ENCODE measurements at regions not wholly inside any gene's neighbourhood (a gene's known extent, or its start where the extent isn't known, plus 50 kb on each side); places are given as distances from the start of the nearest gene placed in this dataset.

DNA sequence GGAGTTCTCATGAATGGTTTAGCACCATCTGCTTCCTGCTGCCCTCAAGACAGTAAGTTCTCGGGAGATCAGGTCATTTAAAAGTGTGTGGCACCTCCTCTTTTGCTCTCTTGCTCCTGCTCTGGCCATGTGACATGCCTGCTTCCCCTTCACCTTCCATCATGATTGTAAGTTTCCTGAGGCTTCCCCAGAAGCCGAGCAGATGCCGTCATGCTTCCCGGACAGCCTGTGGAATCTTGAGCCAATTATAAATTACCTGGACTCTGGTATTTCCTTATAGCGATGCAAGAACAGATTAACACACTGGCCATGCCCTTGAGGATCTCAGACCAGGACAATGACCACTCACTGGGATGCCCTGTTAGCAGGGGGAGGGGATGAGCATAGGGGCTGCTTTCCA is 212.3 kb downstream of the MATN1 start:
- 83% methylated on average over 5 of the region's 5 CpGs for WGBS
- Histone ChIP-seq H3K4me3 (ENCODE audit: low read depth in 1 of 3, low read length in 3 of 3) (no peak overlapping the region), H3K27ac (ENCODE audit: low read depth in 1 of 2, low read length in 2 of 2) (no peak overlapping the region), H3K36me3 (ENCODE audit: control insufficient read depth in 4 of 4, insufficient read depth in 3 of 4, low read depth in 1 of 4, low read length in 3 of 4) (no peaks in the 10 kb centered on the region), H3K9me3 (ENCODE audit: control insufficient read depth in 4 of 4, low read length in 3 of 4) (no peaks in the 10 kb centered on the region), H3K27me3 (ENCODE audit: control insufficient read depth in 4 of 4, insufficient read depth in 4 of 4, low read length in 3 of 4) (no peaks in the 10 kb centered on the region), H3K9ac (ENCODE audit: low read depth in 1 of 2, low read length in 2 of 2) (no peak overlapping the region), H3K4me1 (ENCODE audit: control insufficient read depth in 4 of 4, insufficient read depth in 4 of 4, low read length in 3 of 4) (no peaks in the 10 kb centered on the region)
- TF ChIP-seq JUND (IDR thresholded peaks at IDR 0.05) (no peak), HNF4G (IDR thresholded peaks at IDR 0.05) (no peak), NR2F2 (IDR thresholded peaks at IDR 0.05) (no peak), SP1 (IDR thresholded peaks at IDR 0.05) (no peak), EGR1 (IDR thresholded peaks at IDR 0.05; ENCODE audit: low read depth in 2 of 2) (no peak), RXRA (IDR thresholded peaks at IDR 0.05) (no peak), FOXA2 (IDR thresholded peaks at IDR 0.05) (no peak), HNF4A (conservative IDR thresholded peaks at IDR 0.05) (no peak)
- TF ChIP-seq, protein P1, sequence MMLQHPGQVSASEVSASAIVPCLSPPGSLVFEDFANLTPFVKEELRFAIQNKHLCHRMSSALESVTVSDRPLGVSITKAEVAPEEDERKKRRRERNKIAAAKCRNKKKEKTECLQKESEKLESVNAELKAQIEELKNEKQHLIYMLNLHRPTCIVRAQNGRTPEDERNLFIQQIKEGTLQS (IDR thresholded peaks at IDR 0.05), result no peak
- TF ChIP-seq, protein P2, sequence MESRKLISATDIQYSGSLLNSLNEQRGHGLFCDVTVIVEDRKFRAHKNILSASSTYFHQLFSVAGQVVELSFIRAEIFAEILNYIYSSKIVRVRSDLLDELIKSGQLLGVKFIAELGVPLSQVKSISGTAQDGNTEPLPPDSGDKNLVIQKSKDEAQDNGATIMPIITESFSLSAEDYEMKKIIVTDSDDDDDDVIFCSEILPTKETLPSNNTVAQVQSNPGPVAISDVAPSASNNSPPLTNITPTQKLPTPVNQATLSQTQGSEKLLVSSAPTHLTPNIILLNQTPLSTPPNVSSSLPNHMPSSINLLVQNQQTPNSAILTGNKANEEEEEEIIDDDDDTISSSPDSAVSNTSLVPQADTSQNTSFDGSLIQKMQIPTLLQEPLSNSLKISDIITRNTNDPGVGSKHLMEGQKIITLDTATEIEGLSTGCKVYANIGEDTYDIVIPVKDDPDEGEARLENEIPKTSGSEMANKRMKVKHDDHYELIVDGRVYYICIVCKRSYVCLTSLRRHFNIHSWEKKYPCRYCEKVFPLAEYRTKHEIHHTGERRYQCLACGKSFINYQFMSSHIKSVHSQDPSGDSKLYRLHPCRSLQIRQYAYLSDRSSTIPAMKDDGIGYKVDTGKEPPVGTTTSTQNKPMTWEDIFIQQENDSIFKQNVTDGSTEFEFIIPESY (IDR thresholded peaks at IDR 0.05), result no peak
- TF ChIP-seq, protein P3, sequence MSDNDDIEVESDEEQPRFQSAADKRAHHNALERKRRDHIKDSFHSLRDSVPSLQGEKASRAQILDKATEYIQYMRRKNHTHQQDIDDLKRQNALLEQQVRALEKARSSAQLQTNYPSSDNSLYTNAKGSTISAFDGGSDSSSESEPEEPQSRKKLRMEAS (IDR thresholded peaks at IDR 0.05), result no peak
- no peak for DNase-seq (ENCODE audit: low spot score)

DNA sequence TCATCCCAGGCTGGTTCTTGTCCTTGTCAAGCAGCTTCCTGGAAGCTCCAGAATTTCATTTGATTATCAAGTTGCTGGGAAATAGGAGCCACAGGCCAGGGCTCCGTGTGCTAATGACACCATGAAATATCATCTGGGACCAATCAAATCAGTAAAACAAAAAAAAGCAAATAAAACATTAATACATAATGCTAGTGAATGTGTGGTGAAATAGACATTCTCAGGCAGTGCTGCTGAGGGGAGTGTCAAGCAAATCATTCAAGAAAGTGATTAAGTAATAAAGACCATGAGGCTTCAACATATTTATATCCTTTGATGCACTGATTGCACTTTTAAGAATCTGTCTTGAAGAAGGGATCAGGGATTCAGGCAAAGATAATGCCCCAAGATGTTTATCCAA is 213.7 kb downstream of the MATN1 start:
- 27% methylated on average over 1 of the region's 1 CpG for WGBS
- TF ChIP-seq HNF4A (conservative IDR thresholded peaks at IDR 0.05) (no peak), FOXA2 (IDR thresholded peaks at IDR 0.05) (no peak), NR2F2 (IDR thresholded peaks at IDR 0.05) (no peak)
- TF ChIP-seq, protein P1 (IDR thresholded peaks at IDR 0.05), result no peak
- no peaks in the 10 kb centered on the region for H3K4me1 ChIP-seq (ENCODE audit: control insufficient read depth in 4 of 4, insufficient read depth in 4 of 4, low read length in 3 of 4)
- DNase-seq (ENCODE audit: low spot score), result no peak
- H3K9me3 ChIP-seq (ENCODE audit: control insufficient read depth in 4 of 4, low read length in 3 of 4), result no peaks in the 10 kb centered on the region
- H3K9ac ChIP-seq (ENCODE audit: low read depth in 1 of 2, low read length in 2 of 2), result no peak overlapping the region
- no peaks in the 10 kb centered on the region for H3K36me3 ChIP-seq (ENCODE audit: control insufficient read depth in 4 of 4, insufficient read depth in 3 of 4, low read depth in 1 of 4, low read length in 3 of 4)
- no peaks in the 10 kb centered on the region for H3K27me3 ChIP-seq (ENCODE audit: control insufficient read depth in 4 of 4, insufficient read depth in 4 of 4, low read length in 3 of 4)
- no peak overlapping the region for H3K27ac ChIP-seq (ENCODE audit: low read depth in 1 of 2, low read length in 2 of 2)
- no peak overlapping the region for H3K4me3 ChIP-seq (ENCODE audit: low read depth in 1 of 3, low read length in 3 of 3)

DNA sequence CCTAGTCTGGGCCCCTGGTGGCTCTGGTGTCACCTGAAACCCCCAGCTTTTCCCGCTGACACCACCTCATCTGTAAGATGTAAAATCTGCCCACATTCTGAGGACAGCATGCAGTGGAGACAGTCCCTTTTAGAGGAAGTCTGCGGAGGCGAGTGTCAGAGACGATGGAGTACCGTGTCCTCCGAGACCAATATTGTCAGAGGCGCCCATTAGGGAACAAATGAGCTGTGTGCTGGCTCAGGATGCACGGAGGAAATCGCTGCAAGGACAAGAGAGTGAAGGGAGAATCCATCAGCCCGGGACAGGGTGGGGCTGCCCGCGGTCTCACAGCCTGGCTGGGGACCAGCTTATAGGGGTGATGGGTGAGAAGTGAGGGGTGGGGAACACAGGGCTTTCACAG is 214.8 kb downstream of the MATN1 start:
- no peak for DNase-seq (ENCODE audit: low spot score)
- no peaks in the 10 kb centered on the region for H3K27me3 ChIP-seq (ENCODE audit: control insufficient read depth in 4 of 4, insufficient read depth in 4 of 4, low read length in 3 of 4)
- WGBS, result 77% methylated on average over 12 of the region's 12 CpGs

More for the DNA sequence above, 214.8 kb downstream of the MATN1 start:
- Histone ChIP-seq H3K9me3 (ENCODE audit: control insufficient read depth in 4 of 4, low read length in 3 of 4) (no peaks in the 10 kb centered on the region), H3K27ac (ENCODE audit: low read depth in 1 of 2, low read length in 2 of 2) (no peak overlapping the region), H3K4me3 (ENCODE audit: low read depth in 1 of 3, low read length in 3 of 3) (no peak overlapping the region), H3K9ac (ENCODE audit: low read depth in 1 of 2, low read length in 2 of 2) (no peak overlapping the region), H3K36me3 (ENCODE audit: control insufficient read depth in 4 of 4, insufficient read depth in 3 of 4, low read depth in 1 of 4, low read length in 3 of 4) (no peaks in the 10 kb centered on the region), H3K4me1 (ENCODE audit: control insufficient read depth in 4 of 4, insufficient read depth in 4 of 4, low read length in 3 of 4) (no peaks in the 10 kb centered on the region)
- TF ChIP-seq FOXA1 (IDR thresholded peaks at IDR 0.05) (no peak), SP1 (IDR thresholded peaks at IDR 0.05) (no peak), RAD21 (IDR thresholded peaks at IDR 0.05) (no peak)
- TF ChIP-seq, protein P4, sequence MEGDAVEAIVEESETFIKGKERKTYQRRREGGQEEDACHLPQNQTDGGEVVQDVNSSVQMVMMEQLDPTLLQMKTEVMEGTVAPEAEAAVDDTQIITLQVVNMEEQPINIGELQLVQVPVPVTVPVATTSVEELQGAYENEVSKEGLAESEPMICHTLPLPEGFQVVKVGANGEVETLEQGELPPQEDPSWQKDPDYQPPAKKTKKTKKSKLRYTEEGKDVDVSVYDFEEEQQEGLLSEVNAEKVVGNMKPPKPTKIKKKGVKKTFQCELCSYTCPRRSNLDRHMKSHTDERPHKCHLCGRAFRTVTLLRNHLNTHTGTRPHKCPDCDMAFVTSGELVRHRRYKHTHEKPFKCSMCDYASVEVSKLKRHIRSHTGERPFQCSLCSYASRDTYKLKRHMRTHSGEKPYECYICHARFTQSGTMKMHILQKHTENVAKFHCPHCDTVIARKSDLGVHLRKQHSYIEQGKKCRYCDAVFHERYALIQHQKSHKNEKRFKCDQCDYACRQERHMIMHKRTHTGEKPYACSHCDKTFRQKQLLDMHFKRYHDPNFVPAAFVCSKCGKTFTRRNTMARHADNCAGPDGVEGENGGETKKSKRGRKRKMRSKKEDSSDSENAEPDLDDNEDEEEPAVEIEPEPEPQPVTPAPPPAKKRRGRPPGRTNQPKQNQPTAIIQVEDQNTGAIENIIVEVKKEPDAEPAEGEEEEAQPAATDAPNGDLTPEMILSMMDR (IDR thresholded peaks at IDR 0.05; ENCODE audit: low read depth, low read length, missing input control), result no peak
